ENCODE measurements at regions not wholly inside any gene's neighbourhood (a gene's known extent, or its start where the extent isn't known, plus 50 kb on each side); places are given as distances from the start of the nearest gene placed in this dataset.

- Histone ChIP-seq H3K27ac (no peak overlapping the region), H3K9me3 (ENCODE audit: low read depth) (no peaks in the 10 kb centered on the region)
- TF ChIP-seq CTCF (IDR thresholded peaks at IDR 0.05; ENCODE audit: low read depth, low read length) = no peak
Measured at GRCh38 chr20:11794525-11794924, 123.2 kb upstream of the BTBD3 start.

GRCh38 chr20:11795071-11795615 is 122.5 kb upstream of the BTBD3 start:
- Histone ChIP-seq H3K27ac (no peak overlapping the region), H3K36me3 (no peaks in the 10 kb centered on the region), H3K27me3 (no peaks in the 10 kb centered on the region), H3K9me3 (ENCODE audit: low read depth) (no peaks in the 10 kb centered on the region), H3K4me3 (no peak overlapping the region), H3K4me1 (ENCODE audit: low read depth) (peaks cover 2% of the 10 kb centered on the region)
- DNase-seq (ENCODE audit: low read depth in 1 of 2, low spot score in 1 of 2) = no peak
- no peak for TF ChIP-seq CTCF (IDR thresholded peaks at IDR 0.05; ENCODE audit: low read depth, low read length)

More at GRCh38 chr20:11794525-11794924, 123.2 kb upstream of the BTBD3 start:
- no peak for DNase-seq (ENCODE audit: low read depth in 1 of 2, low spot score in 1 of 2)
- H3K4me3 ChIP-seq = no peak overlapping the region
- H3K27me3 ChIP-seq = no peaks in the 10 kb centered on the region
- peaks cover under 1% of the 10 kb centered on the region for H3K4me1 ChIP-seq (ENCODE audit: low read depth)
- no peaks in the 10 kb centered on the region for H3K36me3 ChIP-seq

GRCh38 chr20:11796026-11796425 is 121.7 kb upstream of the BTBD3 start:
- Histone ChIP-seq H3K9me3 (ENCODE audit: low read depth) (no peaks in the 10 kb centered on the region), H3K27ac (no peak overlapping the region), H3K27me3 (no peaks in the 10 kb centered on the region), H3K4me1 (ENCODE audit: low read depth) (peaks cover 2% of the 10 kb centered on the region), H3K36me3 (no peaks in the 10 kb centered on the region), H3K4me3 (no peak overlapping the region)
- peak in 1 of 2 donors; percentile 40 for DNase-seq (ENCODE audit: low read depth in 1 of 2, low spot score in 1 of 2)
- TF ChIP-seq CTCF (IDR thresholded peaks at IDR 0.05; ENCODE audit: low read depth, low read length) = no peak

- DNase-seq (ENCODE audit: low read depth in 1 of 2, low spot score in 1 of 2) = no peak
- H3K27me3 ChIP-seq = no peaks in the 10 kb centered on the region
- no peak overlapping the region for H3K27ac ChIP-seq
- H3K9me3 ChIP-seq (ENCODE audit: low read depth) = no peaks in the 10 kb centered on the region
- H3K36me3 ChIP-seq = no peaks in the 10 kb centered on the region
- H3K4me3 ChIP-seq = no peak overlapping the region
- TF ChIP-seq CTCF (IDR thresholded peaks at IDR 0.05; ENCODE audit: low read depth, low read length) = no peak
- peaks cover 2% of the 10 kb centered on the region for H3K4me1 ChIP-seq (ENCODE audit: low read depth)
Measured at GRCh38 chr20:11797156-11797555, 120.5 kb upstream of the BTBD3 start.

GRCh38 chr20:11799281-11799684 is 118.4 kb upstream of the BTBD3 start:
- DNase-seq (ENCODE audit: low read depth in 1 of 2, low spot score in 1 of 2) = no peak
- Histone ChIP-seq H3K4me3 (no peak overlapping the region), H3K36me3 (no peaks in the 10 kb centered on the region), H3K4me1 (ENCODE audit: low read depth) (peaks cover 2% of the 10 kb centered on the region), H3K9me3 (ENCODE audit: low read depth) (no peaks in the 10 kb centered on the region), H3K27ac (no peak overlapping the region), H3K27me3 (no peaks in the 10 kb centered on the region)
- TF ChIP-seq CTCF (IDR thresholded peaks at IDR 0.05; ENCODE audit: low read depth, low read length) = no peak
